Stimulated activated CD4-positive, alpha-beta T cell treated with anti-CD3 and anti-CD28 coated beads, Interleukin-15, amount 100 ng/mL, for 48 hours (primary cell): ENCODE measurements at regions not wholly inside any gene's neighbourhood (a gene's known extent, or its start where the extent isn't known, plus 50 kb on each side); places are given as distances from the start of the nearest gene placed in this dataset.

ENCODE experiments used
- DNase-seq, 2 donors: peaks; one replicate each; pipeline ENCODE4 v3.0.0-alpha.2; 2020; ENCODE audit warnings: low read depth in 2 of 2

DNA sequence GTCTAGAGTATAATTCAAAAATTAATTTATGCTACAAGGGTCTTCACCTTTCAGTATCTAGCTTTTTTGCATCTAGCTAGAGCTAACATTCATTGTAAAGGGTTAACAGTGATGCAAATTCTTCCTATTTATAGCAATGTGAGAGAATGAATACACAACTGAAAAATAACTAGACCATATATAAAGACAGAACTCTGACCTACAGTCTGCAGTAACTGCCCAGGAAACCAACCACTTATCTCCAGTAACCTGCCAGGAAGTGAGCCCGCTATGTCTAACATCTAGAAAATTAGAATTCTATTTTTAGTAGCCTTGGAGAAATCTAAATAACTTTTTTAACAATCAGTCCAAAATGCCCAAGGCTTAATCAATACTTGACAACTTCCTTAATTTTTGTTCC lies 1021.9 kb downstream of the LRFN5 start:
- DNase-seq: no peak

DNA sequence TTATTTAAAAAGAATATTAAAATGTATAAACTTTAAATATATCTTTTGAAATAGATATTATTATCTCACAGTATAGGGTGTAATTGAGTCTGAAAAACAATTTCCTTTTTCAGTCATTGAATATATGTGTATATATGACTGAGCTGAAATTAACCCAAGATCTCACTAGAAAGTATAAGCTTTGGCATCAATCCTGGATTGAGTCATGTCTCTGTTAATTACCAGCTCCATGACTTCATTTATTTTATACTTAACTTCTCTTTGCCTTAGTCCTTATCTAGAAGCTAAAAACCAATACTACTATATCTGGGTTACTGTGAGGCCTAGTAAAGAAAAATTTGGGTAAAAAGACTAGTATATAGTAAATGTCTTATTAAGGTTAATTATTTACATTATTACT lies 1020.3 kb downstream of the LRFN5 start:
- no peak for DNase-seq

DNA sequence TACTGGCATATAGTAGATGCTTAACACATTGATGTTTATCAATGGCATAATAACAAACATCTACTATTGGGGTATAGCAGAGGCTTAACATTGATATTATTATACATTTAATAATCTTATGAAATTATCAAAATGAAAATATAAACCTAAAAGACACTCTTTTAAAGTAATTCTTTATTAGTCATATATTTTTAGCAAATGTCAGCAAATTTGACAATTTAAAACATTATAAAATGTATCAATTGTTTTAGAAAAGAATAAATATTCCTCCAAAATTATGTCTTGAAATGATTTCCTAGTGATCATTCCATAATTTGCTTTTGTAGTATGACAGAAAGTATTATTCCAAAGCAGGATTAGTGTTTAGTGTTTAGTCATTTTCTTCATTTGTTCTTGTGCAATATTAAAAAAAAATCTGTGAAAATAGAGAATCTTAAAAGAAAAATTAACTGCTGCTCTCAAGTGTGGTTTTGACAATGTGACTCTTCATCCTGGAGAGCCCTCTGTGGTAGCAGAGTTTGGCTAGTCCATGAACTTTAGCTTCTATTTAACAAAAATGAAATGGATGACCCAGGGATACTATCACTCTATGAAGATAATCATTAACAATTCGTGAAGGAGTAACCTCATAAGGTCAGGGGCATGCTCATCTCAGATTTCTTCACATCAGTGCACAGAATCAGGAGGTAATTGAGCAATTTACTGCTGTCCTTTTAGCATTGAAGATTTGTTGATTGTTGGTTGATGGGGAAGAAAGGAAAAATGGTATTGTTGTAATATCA lies 1018.5 kb downstream of the LRFN5 start:
- DNase-seq: no peak

DNA sequence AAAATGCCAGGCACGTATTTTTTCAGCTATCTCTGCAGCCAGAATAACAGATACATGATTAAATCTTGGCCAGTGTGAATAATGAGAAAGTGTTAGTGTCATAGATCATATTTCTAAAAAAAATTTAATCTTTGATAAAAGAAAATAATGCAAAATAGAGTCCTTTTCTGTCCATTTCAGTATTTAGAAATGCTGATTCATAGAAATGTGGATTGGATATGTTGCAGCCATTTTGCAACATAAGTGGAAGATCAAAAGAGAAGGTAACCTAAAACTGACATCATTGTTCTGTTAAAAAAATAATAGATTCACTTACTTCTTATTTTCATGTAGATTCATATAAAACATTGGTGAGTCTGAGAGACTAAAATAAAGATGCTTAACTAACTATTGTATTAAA lies 1010.3 kb downstream of the LRFN5 start:
- no peak for DNase-seq

DNA sequence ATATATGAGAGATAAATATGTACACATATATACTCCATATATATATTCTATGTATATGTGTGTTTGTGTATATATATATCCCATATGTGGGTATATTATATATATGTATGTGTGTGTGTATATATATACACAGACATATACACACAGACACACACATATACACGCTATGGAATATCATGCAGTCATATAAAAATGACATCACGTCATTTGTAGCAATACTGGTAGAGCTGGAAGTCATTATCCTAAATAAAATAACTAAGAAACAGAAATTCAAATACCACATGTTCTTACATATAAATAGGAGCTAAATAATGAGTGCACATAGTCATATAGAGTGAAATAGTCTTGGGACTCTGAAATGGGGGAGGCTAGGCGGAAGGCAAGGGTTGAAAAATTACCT lies 1000.2 kb downstream of the LRFN5 start:
- DNase-seq: no peak

DNA sequence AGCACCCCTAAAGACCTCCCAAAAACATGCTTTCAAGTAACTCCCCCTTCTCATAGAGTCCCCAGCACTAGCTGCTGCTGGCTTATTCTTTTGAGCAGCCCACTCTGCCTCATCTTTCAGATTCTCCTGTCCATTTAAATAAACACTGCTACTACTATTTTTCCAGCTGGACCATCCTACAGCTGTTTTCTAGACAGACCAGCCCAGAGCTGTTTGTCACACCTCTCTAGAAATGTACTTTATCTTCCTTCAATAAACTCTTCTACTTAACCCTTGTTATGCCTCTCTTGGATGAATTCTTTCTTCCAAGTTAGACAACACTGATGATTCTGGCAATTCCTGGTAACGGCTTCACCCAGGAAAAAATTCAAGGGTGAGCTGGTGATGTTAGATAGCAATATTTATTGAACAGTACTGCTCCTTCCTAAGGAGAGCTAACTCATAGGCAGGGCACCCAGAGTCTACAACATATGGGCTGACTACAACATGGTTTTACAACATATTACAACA lies 995.7 kb downstream of the LRFN5 start:
- DNase-seq: no peak

DNA sequence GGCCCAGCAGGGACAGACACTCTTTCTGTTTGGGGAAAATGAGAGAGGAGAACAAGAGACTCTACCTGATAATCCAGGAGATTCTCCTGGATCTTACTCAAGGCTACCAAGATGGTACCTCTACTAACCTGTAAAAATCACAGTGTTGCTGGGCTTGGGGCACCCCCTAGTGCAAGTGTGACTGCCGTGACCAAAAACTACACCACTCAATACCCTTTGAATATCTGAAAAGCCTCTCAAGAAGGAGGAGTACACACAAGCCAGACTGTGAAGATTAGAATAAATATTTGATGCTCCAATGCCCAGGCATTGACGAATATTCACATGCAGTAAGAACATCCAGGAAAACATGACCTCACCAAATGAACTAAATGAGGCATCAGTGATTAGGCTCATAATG lies 965.4 kb downstream of the LRFN5 start:
- DNase-seq: no peak

DNA sequence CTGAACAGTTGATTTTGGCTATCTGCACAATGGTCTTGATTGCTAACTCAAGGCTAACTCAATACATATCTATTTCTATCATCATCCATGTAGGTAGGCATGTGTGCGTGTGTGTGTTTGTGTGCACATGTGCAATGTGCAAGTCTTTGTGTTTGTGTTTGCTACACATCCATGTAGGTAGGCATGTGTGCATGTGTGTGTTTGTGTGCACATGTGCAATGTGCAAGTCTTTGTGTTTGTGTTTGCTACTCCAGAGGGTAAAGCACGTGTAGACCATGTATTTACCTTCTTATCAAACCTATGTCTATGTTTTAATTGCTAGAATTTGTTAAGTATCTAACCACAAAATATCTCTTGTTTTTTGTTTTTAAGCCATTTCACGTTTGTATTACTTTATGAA lies 962.6 kb downstream of the LRFN5 start:
- DNase-seq: no peak

DNA sequence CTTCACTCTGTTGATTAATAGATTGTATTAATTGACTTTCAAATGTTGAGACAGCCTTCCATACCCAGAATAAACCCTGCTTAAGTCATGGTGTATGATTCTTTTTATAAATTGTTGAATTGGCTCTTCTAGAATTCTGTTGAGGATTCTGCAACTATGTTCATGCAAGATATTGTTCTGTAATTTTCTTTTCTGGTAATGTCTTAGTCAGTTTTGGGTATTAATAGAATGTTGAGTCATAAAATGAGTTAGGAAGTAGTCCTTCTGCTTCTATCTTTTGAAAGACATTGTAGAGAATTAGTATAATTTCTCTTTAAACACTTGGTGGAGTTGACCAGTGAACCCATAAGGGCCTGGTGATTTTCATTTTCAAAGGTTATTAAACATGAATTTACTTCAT lies 958.9 kb downstream of the LRFN5 start:
- no peak for DNase-seq

DNA sequence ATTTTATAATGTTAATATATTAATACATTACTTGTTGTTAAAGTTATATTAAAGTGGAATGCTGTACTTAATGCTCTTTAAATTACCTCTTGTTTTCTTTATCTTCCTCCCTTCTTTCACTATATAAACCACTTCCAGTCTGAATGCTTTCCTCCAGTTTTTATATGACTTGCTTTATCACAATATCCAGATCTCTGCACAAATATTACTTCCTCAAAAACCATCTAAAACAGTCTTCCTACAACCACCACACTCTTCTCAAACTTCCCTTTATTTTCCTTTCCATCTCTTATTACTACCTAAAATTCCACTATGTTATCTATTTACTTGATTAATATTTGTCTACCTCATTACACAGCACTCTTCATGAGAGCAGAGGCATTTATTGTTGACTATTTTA lies 956.6 kb downstream of the LRFN5 start:
- DNase-seq: no peak

DNA sequence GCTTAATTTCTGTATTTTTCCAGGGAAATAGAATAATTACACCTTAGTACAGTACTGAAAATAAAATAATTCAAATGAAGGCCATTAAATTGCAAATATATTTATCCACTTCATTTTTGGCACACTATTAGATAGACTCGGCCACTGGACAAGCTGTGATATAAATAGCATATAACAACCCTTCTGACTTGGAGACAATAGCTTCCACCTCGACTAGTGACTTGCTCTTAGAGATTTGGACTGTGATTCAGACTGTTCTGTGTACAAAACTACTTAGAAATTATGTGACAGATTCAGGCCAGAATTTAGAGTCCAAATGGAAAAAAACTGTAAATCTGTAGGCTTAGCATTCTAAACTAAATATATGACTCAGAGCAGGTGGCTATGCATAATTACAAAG lies 949.9 kb downstream of the LRFN5 start:
- DNase-seq: no peak

DNA sequence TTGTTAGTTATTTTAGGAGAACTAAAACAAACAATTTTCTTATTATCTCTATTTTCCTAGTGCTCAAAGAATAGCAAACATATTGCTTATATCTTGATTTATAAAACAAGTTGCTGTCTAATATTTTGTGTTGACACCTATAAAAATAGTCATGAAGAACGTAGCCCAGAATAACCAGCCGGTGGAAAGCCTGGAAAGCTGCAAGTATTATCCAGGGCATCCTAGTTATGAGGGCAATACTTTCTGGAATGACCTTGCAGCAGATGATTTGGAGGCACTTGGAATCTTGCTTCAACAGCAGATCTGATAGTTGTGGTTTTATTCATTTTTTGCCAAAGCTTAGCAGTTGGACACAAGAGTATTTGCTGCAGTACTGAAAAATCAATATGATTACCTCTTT lies 948.7 kb downstream of the LRFN5 start:
- no peak for DNase-seq

DNA sequence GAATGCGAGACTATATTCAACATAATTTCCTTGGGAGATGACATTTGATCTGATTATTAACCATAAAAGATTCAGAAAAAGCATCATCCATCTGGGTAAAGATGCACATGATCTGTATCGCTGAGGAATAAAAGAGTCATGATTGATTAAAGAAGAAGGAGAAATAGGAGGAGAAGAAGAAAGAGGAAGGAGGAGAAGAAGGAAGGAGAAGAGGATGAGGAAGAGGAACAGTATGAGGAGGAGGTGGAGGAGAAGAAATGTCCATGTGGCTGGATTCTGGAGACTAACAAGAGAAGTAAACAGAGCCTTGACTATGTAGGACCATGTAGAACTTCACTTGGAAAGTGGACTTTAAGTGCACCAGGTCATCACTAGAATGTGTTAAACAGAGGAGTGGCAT lies 947.4 kb downstream of the LRFN5 start:
- no peak for DNase-seq

DNA sequence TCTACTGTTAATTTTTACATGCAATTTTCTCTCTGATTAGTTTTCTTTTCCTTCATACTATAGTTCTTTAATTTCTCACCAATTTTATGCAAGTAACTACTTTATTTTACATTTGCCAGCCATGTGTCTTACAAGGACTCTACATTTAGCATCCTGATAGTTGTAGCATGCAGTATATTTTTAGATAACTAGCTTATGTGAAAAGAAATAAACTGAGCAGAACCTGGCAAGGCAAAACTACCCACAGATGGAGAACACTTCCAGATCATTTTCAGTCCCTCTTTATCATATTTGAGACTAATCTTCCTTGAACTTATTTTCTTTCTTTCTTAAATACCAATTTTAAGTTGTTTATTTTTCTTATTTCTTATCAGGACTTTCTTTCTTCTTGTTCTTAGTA lies 943.6 kb downstream of the LRFN5 start:
- DNase-seq: no peak

DNA sequence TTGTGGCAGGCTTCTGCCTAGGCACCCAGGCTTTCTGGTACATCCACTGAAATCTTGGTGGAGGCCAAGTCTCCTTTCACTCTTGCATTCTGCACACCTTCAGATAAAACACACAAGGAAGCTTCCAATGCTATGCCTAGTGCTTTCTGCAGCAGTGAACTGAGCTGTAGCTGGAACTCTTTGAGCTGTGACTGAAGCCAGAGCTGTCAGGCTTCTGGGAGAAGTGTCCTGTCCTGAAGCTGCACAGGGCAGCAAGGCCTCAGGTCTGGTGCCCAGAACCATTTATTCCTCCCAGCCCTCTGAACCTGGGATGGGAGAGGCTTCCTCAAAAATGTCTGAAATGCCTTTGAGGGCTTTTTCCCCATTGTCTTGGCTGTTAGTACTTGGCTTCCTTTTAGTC lies 941.7 kb downstream of the LRFN5 start:
- DNase-seq: no peak

DNA sequence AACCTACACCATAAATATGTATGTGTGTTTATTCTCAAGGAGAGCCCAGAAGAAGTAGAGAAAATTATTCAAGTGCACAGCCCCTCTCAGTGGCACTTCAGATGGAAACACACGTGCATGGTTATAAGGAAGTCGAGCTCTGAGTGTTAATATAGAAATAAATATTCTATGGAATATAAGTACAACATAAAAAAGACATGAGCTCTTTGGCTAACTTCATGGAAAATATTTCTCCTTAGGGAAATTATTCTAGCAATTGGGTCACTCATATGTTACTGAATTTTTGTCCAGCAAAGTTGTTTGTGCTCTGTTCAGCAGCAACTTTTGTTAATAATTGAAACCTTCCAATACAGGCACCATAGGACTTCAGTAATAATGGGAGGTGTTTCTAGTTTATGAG lies 939.0 kb downstream of the LRFN5 start:
- DNase-seq: no peak

DNA sequence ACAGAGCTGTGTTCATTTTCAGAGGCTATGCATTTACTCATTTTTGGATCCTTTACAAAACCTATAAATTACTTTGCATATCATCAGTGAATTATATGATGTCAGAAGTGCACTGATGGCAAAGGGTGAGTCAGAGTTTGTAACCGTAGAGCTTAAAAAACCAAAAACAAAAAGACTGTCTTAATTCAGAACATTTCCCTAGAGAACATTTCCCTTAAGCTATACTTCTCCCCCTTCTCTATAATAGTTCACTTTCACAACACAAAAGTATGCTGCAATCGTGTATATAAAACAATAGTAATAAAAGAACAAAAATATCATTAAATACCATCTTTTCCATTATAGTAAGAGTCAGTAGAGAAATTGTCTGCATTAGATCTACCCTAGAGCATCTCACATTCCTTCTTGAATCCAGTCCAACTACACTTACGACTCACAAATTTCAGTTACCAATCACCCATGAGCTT lies 934.9 kb downstream of the LRFN5 start:
- no peak for DNase-seq

DNA sequence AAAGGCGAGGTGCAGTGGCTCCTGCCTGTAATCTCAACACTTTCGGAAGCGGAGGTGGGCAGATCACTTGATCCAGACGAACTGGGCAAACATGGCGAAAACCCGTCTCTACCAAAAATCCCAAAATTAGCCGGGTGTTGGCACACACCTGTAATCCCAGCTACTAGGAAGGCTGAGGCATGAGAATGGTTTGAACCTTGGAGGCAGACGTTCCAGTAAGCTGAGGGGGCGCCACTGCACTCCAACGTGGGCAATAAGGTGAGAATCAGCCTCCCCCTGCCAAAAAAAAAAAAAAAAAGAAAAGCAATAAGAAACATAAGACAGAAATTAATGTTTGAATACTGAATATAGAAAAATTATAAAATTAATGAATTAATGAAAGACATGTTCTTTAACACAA lies 928.7 kb downstream of the LRFN5 start:
- DNase-seq: no peak

DNA sequence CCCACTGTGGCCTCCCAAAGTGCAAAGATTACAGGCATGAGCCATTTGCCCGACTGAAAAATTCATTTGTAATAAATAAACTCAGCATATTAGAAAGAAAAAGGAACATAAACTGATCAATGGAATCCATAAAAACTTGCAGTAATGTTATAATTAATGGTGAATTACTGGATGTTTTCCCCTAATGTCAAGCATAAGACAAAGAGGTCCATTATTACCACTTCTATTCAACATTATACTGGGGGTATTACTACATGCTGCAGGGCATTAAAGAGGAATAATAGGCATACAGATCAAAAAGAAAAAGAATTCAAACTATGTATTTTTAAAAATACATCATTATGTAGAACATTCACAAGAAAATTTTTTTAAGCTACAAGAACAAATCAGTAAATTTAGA lies 926.8 kb downstream of the LRFN5 start:
- no peak for DNase-seq

DNA sequence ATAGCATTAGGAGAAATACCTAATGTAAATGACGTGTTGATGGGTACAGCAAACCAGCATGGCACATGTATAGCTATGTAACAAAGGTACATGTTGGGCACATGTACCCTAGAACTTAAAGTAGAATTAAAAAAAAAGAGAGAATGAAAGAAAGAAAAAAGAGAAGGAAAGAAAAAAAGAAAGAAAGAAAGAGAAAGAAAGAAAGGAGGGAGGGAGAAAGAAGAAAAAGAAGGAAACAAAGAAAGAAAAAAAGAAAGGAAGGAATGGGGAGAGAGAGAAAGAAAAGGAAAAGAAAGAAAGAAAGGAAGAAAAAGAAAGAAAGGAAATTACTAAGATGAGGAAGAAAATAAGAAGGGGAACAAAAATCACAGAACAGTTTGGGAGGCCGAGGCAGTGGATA lies 925.5 kb downstream of the LRFN5 start:
- DNase-seq: no peak

DNA sequence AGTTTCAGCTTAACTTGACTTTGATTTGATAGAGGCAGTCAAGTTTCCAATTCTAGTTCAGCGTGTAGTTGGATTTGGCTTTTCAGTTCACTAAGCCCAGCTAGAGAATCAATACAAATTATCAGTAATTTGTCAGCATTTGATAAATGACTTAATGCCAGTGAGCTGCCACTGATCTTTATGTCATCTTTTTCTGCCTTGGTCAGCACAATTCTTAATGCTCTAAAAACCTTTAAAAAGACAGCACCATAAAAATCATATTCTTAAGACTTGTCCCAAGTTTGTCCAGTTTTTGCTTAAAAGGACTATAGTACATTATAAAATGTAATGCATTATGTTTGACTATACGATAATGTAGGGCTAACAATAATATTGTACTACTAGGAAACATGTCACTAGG lies 920.5 kb downstream of the LRFN5 start:
- no peak for DNase-seq

DNA sequence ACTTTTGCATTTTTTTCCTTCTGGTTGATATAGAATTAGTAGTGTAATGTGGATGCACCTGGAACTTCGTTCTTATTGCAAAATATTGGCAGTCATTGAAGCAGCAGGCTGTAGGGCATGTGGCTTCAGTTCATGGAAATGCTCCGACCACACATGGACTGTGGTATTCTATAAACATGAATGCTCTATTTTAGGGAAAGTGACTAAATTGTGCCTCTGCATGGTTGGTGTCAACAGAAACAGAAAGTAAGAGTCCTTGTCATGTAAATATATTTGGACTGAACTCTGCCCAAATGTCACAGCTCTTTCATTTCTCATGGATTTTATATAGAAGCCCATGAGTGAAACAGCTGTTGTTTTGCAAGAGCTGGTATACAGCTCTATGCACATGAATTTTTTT lies 917.0 kb downstream of the LRFN5 start:
- no peak for DNase-seq

DNA sequence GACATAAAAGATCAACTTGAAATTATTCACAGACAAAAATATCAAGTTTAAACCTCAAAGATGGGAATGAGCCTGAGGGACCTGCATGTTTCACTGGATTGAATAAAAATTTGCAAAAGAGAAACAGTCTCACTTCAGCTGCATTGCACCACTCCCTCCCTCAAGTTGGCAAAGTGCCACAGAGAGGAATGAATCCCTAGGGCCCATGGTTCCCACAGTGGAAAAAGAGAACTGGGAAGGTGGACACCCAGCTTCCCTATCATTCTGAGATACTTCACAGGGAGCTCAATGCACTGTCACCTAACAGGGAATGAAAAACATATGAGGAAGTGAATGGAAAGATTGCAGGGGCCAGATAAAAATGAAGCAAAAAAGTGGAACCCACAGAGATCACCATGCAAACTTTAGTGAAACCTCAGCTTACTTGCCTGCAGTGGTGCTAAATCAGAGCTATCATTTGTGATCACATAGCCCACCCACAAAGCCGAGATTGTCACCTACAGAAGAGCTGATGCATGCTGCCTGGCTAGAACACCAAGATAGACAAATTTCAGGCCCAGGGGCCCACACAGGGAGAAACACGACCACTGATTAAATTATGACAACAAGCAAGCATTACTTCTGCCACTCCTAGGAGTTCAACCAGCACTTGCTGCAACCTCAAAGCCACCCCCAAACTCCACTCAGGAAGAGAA lies 911.3 kb downstream of the LRFN5 start:
- no peak for DNase-seq
